ENCODE measurements at regions not wholly inside any gene's neighbourhood (a gene's known extent, or its start where the extent isn't known, plus 50 kb on each side); places are given as distances from the start of the nearest gene placed in this dataset.

DNA sequence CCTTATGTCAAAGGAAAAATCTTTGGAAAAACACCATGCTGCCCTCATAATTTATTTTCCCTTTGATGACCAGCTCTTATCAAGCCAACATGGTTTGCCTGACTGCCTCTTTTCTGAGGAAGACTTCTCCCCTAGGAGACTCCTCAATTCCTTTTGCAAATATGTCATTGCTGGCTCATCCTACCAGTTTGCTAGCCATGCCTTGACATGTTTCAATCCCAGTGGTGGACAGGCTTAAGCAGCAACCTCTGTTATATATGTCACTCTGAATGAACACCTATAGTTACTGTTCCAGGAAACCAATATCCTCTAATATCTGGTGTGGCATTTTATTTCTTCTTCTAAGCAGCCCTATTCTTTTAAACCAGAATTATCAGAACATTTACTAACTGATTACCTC is 615.8 kb downstream of the HTR1A start:
- no peak overlapping the region for H2BK12ac ChIP-seq (ENCODE audit: insufficient read length, low read depth, low read length)

More for the DNA sequence above, 615.8 kb downstream of the HTR1A start:
- TF ChIP-seq, protein P1, sequence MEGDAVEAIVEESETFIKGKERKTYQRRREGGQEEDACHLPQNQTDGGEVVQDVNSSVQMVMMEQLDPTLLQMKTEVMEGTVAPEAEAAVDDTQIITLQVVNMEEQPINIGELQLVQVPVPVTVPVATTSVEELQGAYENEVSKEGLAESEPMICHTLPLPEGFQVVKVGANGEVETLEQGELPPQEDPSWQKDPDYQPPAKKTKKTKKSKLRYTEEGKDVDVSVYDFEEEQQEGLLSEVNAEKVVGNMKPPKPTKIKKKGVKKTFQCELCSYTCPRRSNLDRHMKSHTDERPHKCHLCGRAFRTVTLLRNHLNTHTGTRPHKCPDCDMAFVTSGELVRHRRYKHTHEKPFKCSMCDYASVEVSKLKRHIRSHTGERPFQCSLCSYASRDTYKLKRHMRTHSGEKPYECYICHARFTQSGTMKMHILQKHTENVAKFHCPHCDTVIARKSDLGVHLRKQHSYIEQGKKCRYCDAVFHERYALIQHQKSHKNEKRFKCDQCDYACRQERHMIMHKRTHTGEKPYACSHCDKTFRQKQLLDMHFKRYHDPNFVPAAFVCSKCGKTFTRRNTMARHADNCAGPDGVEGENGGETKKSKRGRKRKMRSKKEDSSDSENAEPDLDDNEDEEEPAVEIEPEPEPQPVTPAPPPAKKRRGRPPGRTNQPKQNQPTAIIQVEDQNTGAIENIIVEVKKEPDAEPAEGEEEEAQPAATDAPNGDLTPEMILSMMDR (conservative IDR thresholded peaks at IDR 0.05) = no peak
- Histone ChIP-seq H4K91ac (ENCODE audit: insufficient read length, low read depth, low read length) (no peak overlapping the region), H2BK5ac (ENCODE audit: insufficient read length, low read length) (no peak overlapping the region), H3K9me3 (ENCODE audit: control insufficient read depth, low read depth, low read length) (no peaks in the 10 kb centered on the region), H3K79me2 (ENCODE audit: insufficient read depth, low read length) (no peaks in the 10 kb centered on the region), H3K4me2 (ENCODE audit: insufficient read depth, insufficient read length, low read length) (no peak overlapping the region), H3K9ac (ENCODE audit: extremely low read depth, insufficient read length, low read length) (no peak overlapping the region), H2BK15ac (ENCODE audit: low read depth, low read length) (no peak overlapping the region), H4K5ac (ENCODE audit: insufficient read length, low read depth, low read length) (no peak overlapping the region), H4K8ac (replicated peaks; ENCODE audit: insufficient read length, low read depth, low read length) (no peak overlapping the region), H3K4ac (ENCODE audit: low read depth, low read length) (no peak overlapping the region), H2BK120ac (ENCODE audit: low read depth, low read length, poor library complexity, severe bottlenecking) (no peak overlapping the region), H3T11ph (ENCODE audit: low read length) (no peak overlapping the region), H3K79me1 (ENCODE audit: insufficient read depth, low read depth, low read length, poor library complexity, severe bottlenecking) (no peaks in the 10 kb centered on the region), H2AK5ac (ENCODE audit: insufficient read length, low read length) (no peak overlapping the region), H3K14ac (ENCODE audit: insufficient read depth, low read length) (no peak overlapping the region), H3K27me3 (ENCODE audit: insufficient read depth, low read length) (no peaks in the 10 kb centered on the region), H3K56ac (ENCODE audit: insufficient read length, low read depth, low read length) (no peak overlapping the region), H2AFZ (ENCODE audit: low read length) (no peak overlapping the region), H3K23me2 (ENCODE audit: insufficient read length, low read depth, low read length, poor library complexity, severe bottlenecking) (no peaks in the 10 kb centered on the region), H3K18ac (ENCODE audit: insufficient read length, low read depth, low read length) (no peak overlapping the region), H3K23ac (ENCODE audit: insufficient read length, low read depth, low read length) (no peak overlapping the region), H2BK20ac (ENCODE audit: low read depth, low read length, poor library complexity, severe bottlenecking) (no peak overlapping the region), H3K4me1 (ENCODE audit: insufficient read depth, low read length) (peaks cover 4% of the 10 kb centered on the region; the same call in 1 of the 2 replicates), H4K20me1 (ENCODE audit: control insufficient read depth, insufficient read depth, insufficient read length) (no peaks in the 10 kb centered on the region), H3K27ac (ENCODE audit: insufficient read length, low read depth, low read length) (no peak overlapping the region)
- Mint-ChIP-seq H3K27ac (peak overlapping the region in 1 of 3 experiments; percentile 15; a peak in 1 of 7 replicates), H3K4me3 (no peak overlapping the region), H3K27me3 (ENCODE audit: low read depth) (no peaks in the 10 kb centered on the region), H3K9me3 (peaks cover 2 to 11% of the 10 kb centered on the region in 2 experiments), H3K36me3 (ENCODE audit: insufficient read depth in 1 of 3, low read depth in 3 of 3) (peaks cover 0 to 2% (median 0%) of the 10 kb centered on the region in 3 experiments; a peak in 1 of 7 replicates), H3K4me1 (peaks cover 18 to 20% of the 10 kb centered on the region in 2 experiments)
- no peak for DNase-seq

All from H9 (cell line).